ENCODE measurements at regions not wholly inside any gene's neighbourhood (a gene's known extent, or its start where the extent isn't known, plus 50 kb on each side); places are given as distances from the start of the nearest gene placed in this dataset.
"Not testable (repeated sequence)": the region's sequence is repeated elsewhere in the genome, so short reads cannot be mapped to it uniquely, and the experiment has no call there.

DNA sequence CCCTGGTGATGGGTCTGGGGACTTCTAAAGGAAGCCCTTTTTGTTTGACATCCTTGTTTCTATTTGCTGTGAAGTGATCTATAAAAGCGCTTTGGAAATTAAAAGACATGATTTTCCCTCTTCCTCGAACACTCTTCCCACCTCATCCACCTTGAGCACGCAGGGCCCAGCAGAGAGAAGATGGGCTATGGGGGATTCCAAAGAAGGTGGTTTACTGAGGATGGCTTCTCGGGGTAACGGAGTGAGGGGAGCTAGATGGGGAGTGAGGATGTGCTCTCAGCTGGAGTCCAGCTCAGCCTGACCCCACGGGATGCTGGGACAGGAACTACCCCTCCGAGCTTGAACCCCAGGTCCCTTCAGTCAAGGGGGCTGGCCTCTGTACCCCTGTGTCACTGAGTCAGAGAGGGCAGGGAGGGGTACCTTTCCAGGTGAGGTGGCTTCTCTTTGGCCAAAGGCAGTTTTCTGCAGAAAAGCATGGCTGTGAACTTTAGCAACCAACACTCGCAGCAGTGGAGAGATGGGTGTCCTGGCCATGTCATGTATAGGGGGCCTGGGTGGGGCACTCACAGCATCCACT lies 180.7 kb upstream of the SMAD3 start:
- no peak for DNase-seq

DNA sequence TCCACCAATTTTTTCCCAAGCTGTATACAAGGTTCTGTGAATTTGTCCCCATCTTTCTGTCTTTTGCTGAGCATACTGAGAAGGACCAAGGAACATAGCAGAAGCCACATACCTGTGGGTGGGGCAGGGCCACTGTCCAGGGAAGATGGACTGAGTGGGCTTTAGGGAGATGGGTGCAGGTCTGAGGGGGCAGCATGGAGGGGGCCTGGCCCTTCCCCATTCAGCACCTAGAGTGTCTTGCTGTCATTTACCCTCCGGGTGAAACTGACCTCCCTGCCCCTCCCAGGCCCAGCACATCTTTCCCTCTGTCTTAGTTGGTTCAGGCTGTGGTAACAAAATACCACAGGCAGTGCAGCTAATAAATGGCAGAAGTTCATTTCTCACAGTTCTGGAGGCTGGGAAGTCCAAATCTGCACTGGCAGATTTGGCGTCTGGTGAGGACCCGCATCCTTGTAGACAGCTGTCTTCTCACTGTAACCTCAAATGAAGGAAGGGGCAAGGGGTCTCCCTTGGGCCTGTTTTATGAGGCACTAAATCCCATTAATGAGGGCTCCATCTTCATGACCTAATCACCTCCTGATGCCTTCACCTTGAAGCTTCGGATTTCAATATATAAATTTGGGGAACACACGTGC lies 180.0 kb upstream of the SMAD3 start:
- no peak for DNase-seq

DNA sequence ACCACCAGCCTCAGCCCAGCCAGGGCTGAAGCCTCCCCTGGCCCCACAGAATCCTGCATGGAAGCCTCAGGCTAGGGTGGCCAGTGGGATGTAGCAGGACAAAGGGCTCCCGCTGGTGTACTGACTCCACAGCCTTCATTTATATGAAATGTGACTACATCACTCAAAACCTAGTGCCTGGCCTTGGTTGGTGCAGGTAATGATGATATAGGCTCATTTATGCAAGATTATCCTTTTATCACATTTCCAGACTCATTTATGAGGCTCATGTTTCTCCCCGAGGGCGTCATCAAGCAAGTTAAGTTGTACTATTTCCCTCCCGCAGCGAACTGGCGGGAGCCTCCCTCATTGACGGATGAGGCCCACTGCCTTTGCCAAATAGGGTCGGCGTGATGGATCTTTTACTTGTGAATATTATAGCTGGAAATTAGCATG lies 179.1 kb upstream of the SMAD3 start:
- no peak for DNase-seq

DNA sequence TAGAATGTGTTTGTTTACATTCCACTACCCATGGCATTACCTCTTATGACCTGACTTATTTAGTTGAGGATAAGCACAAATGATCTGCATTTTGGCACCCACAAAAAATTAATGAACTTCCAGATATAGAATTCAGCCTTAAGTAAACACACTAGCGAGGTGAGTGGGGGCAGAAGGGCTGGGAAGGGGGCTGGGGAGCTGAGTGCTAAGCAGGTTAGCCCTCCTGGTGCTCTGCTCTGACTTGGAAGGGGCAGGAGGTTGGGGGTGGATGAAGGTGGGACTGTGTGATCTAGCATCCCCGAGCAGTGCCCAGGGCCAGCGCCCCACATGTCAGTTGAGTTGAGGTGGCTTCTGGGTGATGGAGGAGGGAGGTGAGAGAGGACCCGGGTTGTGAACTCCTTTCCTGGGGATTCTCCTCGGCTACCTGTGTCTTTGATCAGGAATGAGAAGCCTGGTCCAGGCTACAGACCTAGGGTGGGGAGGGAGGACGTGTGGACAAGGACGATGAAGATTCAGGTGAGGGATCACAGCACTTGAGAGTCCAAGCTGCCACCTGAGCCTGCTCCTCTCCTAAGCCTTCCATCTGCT lies 178.6 kb upstream of the SMAD3 start:
- no peak for DNase-seq

DNA sequence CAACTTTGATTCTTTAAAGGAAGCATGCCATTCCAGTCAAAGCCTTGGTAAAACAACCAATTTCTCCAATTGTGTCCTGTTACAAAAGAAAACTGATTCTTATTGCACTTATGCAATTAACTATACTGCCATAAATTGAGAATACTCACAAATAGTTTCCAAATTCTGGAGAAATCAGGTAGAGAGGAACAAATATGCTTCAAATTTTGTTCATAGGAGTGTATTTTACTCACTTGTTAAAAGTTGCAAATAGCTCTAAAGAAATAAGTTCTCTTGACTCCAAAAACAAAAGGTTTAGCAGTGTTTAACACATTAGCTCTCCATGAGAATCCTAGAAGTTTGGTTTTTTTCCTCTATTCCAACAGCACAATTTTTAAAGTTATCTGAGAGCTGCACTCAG lies 176.1 kb upstream of the SMAD3 start:
- DNase-seq = not testable (repeated sequence)

DNA sequence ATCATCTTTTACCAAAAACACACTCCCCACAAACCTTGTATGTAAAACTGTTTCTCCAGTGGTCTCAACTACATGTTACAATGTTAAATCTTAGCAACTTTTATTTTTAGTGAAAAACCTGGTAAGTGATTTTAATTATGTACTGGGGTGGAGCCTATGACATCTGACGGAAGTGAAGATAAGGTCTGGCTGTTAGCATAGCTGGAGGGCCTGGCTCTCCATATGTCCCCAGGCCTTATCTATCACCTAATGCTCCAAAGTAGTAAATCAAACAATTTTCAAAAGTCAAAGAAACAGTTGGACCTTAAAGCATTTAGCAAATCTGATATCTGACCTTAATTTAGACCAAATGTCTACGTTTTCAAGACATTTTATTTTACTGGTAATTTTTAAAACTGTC lies 173.6 kb upstream of the SMAD3 start:
- no peak for DNase-seq

DNA sequence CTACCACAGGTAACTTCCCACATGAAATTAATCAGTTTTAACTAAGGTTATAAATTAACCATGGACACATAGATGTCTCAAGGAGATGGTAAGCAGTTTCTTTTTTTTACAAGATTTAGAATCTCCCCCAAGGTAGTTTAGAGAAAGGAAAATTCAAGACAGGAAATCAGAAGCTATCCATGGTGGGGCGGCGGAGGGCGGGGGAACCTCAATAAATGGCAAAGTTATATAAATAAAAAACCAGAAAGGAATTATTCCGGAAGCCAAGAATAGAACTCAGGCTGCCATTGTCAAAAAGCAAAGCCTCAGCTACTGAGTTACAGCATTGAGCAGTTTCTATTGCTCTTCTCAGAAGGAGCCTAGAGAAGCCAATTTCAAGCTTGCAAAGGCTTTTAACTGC lies 172.1 kb upstream of the SMAD3 start:
- no peak for DNase-seq

DNA sequence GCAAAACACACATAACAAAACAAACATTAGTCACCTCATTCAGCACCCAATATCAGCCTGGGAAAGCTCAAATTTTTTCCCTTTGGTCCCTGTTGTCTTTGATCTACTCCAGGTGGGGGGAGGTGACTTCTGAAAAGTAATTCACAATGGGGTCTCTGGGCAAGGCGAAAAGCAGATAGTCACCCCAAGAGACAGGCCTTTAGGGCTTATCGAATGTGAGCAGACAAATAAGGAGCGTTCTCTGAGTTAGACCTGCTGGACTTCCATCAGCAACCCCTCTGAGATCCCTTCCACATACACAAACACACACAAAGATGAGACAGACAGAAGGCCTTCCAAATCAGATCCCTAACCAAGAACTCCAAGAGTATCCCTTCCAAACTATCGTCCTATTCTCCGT lies 171.0 kb upstream of the SMAD3 start:
- DNase-seq = no peak

DNA sequence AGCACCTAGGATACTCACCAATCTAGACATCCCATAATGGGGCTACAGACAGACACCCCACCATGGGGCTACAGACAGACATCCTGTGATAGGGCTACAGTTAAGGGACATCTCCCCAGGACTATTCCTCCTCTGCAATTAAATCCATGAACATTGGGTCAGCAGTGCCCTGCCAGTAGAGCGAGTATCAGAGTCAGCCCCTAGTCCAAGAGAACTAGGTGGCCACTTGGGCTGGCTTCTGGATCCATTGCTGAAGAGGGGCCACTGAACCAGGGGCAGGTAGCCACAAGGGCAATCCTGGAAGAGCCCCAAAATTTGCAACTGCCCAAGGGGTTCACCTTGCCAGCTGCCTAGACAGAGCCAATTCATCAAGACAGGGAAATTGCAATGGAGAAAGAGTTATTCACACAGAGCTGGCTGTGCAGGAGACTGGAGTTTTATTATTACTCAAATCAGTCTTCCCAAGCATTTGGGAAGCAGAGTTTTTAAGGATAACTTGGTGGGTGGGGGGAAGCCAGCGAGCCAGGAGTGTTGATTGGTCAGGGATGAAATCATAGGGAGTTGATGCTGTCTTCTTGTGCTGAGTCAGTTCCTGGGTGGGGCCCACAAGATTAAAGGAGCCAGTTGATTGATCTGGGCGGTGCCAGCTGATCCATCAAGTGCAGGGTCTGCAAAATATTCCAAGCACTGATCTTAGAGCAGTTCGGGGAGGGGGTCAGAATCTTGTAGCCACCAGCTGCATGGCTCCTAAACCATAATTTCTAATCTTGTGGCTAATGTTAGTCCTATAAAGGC lies 170.2 kb upstream of the SMAD3 start:
- no peak for DNase-seq

DNA sequence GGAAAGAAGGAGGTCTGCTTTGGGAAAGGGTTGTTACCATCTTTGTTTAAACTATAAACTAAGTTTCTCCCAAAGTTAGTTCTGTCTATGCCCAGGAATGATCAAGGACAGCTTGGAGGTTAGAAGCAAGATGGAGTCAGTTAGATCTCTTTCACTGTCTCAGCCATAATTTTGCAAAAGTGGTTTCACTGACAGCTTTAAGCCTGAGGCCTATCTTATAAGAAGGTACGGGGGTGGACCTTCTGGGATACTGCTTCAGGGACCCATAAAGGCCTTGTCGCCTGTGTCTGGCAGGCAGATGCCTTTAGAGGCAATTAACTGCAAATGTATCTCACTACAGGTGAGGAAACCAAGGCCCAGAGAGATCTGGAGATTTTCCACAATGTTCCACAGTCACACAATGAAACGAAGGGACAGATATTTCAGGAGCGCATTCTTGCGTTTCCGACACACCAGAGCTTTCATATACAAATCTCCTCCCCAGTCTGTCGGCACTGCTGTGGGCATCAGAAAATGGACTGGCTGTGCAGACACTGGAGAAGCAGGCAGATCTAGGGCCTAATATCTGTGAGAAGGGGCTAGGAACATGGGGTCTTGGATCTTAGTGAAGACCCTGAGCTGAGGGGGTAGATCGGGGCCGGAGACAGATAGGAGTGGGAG lies 169.5 kb upstream of the SMAD3 start:
- DNase-seq = no peak

DNA sequence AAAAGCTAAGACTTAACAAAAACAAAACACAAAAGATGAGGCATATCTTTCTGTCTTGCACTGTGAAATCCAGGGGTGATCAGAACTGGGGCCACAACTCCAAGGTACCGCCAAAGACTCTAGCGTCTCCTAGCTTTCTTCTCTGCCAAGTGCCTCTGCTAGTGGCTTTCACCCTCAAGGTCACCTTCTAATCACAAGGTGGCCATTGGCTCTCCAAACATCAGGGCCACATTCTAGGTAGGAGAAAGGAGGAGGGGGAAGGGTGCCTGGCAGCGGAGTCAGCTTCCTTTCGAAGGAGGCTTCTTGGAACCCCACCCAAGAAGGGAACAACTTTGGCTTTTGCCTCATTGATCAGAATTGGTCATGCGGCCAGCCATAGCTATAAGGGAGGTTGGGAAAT lies 168.8 kb upstream of the SMAD3 start:
- no peak for DNase-seq

DNA sequence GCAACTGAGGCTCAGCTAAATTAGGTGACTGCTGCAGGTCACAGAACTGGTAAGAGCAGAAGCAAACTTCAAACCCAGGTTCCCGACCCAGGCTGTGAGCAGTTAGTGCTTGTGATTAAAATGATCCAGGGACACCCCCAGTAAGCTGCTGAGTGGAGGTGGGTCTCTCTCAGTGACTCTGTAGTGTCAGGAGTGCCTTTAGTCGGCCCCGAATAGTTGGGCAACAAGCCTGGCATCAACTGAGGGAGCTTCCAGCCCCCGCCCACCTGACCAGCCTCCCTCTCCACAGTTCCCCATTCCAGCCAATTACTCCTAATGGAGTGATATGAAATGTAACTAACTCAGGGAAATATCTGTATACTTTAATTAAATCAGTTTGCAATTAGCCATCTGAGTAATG lies 168.0 kb upstream of the SMAD3 start:
- DNase-seq = no peak

DNA sequence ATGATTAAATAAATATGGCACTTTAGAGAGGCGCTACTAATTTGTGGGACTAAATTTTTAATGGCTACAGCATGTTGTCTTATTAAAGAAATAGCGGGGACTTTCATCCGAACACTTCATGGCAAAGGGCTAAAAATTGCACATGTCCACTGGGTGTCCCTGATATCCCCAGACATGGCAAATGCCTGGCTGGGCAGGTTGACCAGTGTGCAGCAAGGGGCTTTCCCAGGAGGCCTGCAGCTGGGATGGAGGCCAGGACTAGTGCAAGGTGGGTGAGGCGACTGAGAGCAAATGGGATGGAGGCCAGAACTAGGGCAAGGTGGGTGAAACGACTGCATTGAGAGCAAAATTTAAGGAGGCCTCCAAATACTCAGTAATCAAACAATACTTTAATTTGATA lies 167.4 kb upstream of the SMAD3 start:
- no peak for DNase-seq

DNA sequence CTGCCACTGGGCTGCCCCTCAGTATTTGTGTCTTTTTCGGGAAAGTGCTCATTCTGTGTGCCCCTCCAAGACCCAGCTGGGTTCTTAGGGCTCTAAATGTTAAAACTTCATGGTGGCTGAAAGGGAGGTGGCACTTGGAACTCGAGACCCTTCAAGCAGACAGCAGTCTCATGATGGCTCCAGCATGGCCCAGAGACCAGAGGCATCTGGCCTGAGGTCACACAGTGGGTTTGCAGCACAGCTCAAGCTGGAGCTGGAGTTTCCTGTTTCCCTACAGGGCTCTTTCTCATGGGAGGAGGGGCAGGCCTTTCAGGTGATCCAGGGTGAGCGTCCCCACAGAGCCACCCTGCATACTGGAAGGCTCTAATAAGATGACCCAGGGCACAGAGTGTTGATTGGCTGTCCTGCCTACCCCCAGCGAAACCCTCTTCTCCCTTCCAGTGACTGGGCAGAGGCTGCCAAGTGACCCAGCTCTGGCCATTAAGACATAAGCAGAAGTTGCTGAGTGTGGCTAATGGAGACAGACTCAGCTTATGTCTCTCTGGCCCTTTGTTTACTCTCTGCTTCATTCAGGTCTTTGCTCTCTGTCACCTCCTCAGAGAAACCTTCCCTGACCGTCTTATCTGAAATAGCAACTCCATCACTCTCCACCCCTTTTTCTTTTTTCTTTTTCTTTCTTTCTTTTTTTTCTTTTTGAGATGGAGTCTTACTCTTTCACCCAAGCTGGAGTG lies 166.6 kb upstream of the SMAD3 start:
- DNase-seq = no peak

DNA sequence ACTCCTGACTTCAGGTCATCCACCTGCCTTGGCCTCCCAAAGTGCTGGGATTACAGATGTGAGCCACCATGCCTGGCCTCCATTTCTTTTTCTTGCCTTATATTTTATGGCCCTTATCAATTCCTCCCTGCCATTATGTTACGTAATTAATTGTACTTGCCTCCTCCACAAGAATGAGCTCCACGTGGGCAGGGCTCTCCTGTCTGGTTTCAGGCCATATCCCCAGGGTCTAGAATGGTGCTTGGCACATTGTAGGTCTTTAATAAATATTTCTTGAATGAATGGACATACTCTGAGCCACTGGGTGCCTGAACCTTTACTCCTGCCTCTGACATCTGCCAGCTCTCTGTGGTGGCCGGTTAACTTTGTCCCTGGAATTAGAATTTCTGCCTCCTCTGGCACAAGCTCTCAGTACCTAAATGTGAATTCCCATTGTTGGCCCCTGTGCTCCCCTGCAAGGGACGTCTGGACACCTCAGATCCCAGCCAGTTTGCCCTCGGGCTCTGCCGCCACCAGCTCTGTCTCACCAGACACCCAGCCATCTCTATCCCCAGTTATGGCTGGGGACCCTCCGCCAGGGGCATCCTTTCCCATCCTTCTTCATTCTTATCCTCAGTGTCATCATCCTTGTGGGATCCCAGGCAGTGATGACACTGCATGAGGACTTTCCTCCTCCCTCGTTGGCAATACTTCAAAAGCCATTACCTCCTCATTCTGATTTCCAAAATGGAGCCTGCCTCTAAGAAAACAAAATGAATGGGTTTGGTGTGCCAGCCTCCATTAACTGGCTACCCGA lies 165.6 kb upstream of the SMAD3 start:
- DNase-seq = no peak

DNA sequence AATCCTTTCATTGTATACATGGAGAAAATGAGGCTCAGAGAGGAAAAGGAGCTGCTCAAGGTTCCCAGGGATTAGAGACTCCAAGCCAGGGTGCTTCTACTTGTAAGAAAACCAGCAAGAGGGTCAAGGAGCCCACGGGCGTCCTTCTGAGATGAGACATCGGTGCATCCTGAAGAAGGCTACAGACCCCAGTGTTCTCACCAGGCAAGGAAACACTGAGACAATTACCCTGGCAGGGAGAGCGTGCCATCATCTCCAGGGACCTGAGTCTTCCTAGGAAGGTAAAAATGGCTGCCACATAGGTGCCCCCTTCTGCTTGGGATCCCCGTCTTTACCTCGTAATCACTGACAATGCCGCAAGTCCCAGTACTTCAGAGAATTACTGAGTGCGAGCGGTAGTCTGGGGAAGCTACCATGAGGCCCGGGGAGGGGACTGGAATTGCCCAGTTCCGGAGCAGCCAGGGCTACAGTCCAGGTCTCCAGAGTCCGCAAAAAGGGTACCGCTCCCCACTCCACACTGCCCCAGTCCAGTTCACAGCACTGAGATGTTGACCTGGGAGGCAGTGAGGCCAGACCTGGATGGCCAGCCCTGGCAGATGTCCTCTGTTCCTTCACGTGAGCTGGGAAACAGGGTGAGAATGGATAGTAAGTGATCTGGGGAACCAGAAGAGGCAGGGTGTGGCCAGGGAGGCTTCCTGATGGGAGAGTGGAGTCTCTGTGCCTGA lies 164.7 kb upstream of the SMAD3 start:
- no peak for DNase-seq

DNA sequence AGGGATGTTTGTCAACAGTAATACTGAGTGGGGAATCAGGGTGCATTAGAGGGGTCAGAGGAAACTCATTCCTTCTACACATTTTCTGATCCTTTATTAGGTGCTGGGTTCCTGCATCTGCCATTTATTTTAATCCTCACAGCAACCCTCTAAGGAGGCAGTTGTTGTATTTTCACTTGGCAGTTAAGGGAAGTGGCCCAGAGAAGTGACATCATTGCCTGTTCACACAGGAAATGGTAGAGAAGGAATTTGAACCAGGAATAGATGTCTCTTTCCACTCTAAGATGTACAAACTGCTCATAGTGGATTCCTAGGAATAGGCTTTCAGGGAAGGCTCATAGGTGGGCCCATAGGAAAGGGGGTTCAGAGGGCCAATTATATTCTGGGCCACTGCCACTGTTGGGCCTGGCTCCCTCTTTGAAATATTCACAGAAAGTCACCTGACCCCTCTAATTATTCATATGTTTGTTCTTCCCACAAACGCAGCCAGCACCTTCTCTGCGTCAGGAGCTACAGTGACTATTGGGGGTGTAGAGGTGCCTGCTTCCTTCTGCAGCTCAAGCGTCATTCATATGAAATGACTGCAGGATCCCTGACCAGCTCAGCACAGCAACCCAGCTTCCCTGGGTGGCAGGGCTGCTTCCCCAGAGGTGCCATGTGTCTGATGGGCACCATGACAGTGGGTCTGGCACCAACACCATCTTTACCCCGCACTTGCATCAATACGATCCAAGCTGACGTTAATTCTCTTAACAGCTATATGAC lies 163.9 kb upstream of the SMAD3 start:
- no peak for DNase-seq

DNA sequence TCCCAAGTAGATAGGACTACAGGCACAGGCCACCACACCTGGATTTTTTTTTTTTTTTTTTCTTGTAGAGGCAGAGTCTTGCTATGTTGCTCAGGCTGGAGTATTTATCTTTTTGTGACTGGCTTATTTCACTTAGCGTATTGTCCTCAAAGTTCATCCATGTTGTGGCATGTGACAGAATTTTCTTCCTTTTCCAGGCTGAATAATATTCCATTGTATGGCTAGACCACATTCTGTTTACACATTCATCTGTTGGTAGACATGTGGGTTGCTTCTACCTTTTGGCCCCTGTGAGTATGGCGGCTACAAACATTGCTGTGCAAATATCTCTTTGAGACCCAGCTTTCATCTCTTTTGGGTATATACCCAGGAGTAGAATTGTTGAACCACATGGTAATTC lies 160.2 kb upstream of the SMAD3 start:
- DNase-seq = no peak

DNA sequence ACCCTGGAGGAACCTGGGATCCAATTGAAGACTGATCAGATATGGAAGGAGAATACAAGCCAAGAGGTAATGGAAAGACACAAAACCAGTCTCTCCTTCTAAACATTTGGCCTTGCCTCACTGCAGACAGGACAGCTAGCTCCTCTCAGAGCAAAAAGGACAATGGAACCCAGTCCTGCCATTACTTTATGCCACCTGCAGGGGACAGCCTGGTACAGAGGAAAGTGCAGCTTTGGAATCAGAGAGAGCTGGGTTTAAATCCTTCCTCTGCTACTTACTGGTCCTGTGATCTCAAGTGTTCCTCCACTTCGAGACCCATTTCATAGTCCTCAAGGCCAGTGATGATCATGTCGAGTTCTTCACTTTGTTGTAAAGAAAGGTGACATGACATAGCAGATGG lies 159.4 kb upstream of the SMAD3 start:
- DNase-seq = no peak
